ENCODE measurements at regions not wholly inside any gene's neighbourhood (a gene's known extent, or its start where the extent isn't known, plus 50 kb on each side); places are given as distances from the start of the nearest gene placed in this dataset.
"Not testable (repeated sequence)": the region's sequence is repeated elsewhere in the genome, so short reads cannot be mapped to it uniquely, and the experiment has no call there.

GRCh38 chr4:77505958-77506319 lies 99.7 kb upstream of the CXCL13 start:
- DNase-seq (ENCODE audit: low read depth in 2 of 2), result no peak

- no peak for DNase-seq (ENCODE audit: low read depth in 2 of 2)
These were observed 95.3 kb upstream of the CXCL13 start for GRCh38 chr4:77510367-77510766.

GRCh38 chr4:77525538-77525937 lies 80.1 kb upstream of the CXCL13 start:
- DNase-seq (ENCODE audit: low read depth in 2 of 2), result no peak

GRCh38 chr4:77527900-77528299 lies 77.7 kb upstream of the CXCL13 start:
- not testable (repeated sequence) for DNase-seq (ENCODE audit: low read depth in 2 of 2)

GRCh38 chr4:77538144-77538543 lies 67.5 kb upstream of the CXCL13 start:
- no peak for DNase-seq (ENCODE audit: low read depth in 2 of 2)

- no peak for DNase-seq (ENCODE audit: low read depth in 2 of 2)
These were observed 67.0 kb upstream of the CXCL13 start for GRCh38 chr4:77538574-77539157.

All from stimulated activated CD4-positive, alpha-beta T cell treated with anti-CD3 and anti-CD28 coated beads, Interleukin-4, amount 100 ng/mL, for 48 hours (primary cell).